ENCODE measurements at regions not wholly inside any gene's neighbourhood (a gene's known extent, or its start where the extent isn't known, plus 50 kb on each side); places are given as distances from the start of the nearest gene placed in this dataset.

DNA sequence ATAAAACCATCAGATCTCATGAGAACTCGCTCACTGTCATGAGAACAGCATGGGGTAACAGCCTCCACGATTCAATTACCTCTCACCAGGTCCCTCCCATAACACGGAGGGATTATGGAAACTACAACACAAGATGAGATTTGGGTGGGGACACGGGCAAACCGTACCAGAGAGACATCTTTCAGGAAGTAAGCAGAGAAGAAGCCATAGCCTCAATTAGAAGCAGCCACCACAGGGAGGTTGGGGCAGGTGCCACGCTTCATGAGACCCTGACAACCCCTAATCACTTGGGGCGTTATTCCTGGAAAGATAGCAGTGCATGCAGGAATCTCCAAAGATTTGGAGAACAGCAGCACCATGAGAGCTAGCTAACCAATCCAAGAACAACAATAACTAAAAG, 52.9 kb upstream of the SIRPG start:
- H3K36me3 ChIP-seq (ENCODE audit: insufficient read depth, low read length), result no peaks in the 10 kb centered on the region
- Mint-ChIP-seq H3K36me3 (peaks cover 0 to 3% of the 10 kb centered on the region in 2 donors), H3K27ac (peak overlapping the region in 1 of 7 donors; percentile 62), H3K9me3 (peaks cover 0 to 12% (median 5%) of the 10 kb centered on the region in 8 donors), H3K27me3 (no peaks in the 10 kb centered on the region), H3K4me1 (peaks cover 5 to 17% (median 12%) of the 10 kb centered on the region in 4 donors), H3K4me3 (no peak overlapping the region)
- no peak for DNase-seq
- intact Hi-C loops (cut with micrococcal nuclease), result no loop called here
- CTCF ChIA-PET (ENCODE audit: partially characterized antibody), result no interaction called here
- POLR2A ChIA-PET (ENCODE audit: partially characterized antibody), result no interaction called here
- no peak overlapping the region for H3K27ac ChIP-seq (ENCODE audit: low read depth, low read length)
- no peaks in the 10 kb centered on the region for H3K9me3 ChIP-seq (ENCODE audit: control insufficient read depth in 1 of 2, low read length in 2 of 2)
- no peak overlapping the region for H3K4me3 ChIP-seq (ENCODE audit: low read length in 2 of 2)
- H3K27me3 ChIP-seq (ENCODE audit: insufficient read depth, low read length), result no peaks in the 10 kb centered on the region
- H3K4me1 ChIP-seq (ENCODE audit: insufficient read depth, low read length), result peaks cover 12% of the 10 kb centered on the region

DNA sequence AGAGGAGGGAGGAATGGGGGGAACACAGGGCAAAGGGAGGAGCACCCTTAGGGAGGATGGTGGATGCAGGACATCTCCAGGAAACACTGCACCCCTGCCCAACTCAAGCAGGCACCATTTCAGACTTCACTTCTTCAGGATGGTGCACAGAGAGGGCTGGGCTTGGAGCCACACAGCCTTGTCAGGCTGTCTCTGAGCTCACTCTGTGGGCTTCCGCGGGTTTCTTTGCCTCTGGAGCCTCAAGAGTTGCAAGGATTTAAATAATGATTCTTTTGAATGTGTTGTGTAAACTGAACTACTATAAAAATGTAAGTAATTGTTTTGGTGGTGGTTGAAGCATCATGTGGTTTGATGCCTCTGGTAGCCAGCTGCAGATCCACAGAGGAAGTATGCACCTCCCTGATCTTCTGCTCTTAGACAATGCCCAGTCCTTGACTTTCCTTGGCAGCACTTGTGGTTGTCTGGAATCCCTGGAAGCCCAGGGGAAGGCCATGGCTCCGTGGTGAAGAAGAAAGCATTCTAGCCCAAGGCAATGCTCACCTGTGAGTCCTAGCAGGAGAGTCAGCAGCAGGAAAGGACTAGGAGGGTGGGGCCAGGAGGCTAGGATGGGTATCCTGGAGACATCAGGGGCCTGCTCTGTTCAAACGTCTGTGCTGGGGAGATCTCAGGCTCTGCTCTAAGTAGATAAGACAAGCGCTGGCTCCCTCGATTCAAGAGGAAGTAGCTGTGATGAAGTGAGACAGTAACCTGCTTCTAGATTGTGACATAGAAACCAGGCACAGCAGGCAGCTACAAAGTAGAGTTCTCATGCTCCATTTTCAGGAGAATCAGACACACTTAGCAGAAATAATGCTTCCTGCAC, 50.2 kb upstream of the SIRPG start:
- H3K27me3 Mint-ChIP-seq, result peaks cover 0 to under 1% of the 10 kb centered on the region in 2 donors
- Histone ChIP-seq H3K27me3 (ENCODE audit: insufficient read depth, low read length) (no peaks in the 10 kb centered on the region), H3K4me1 (ENCODE audit: insufficient read depth, low read length) (peaks cover 12% of the 10 kb centered on the region), H3K9me3 (ENCODE audit: control insufficient read depth in 1 of 2, low read length in 2 of 2) (no peaks in the 10 kb centered on the region), H3K4me3 (ENCODE audit: low read length in 2 of 2) (no peak overlapping the region), H3K27ac (ENCODE audit: low read depth, low read length) (no peak overlapping the region), H3K36me3 (ENCODE audit: insufficient read depth, low read length) (no peaks in the 10 kb centered on the region)
- H3K9me3 Mint-ChIP-seq, result peaks cover 0 to 11% (median 2%) of the 10 kb centered on the region in 8 donors
- POLR2A ChIA-PET (ENCODE audit: partially characterized antibody), result interaction anchor here (0.7 kb wide), 1 partner anchor 14 kb away, joined by 3 read pairs; no protein-coding TSS in a partner anchor
- CTCF ChIA-PET (ENCODE audit: partially characterized antibody), result no interaction called here
- no peak for DNase-seq
- H3K4me3 Mint-ChIP-seq, result peak overlapping the region in 4 of 8 donors; percentile 17 to 66 (median 46)
- peaks cover 0 to 3% of the 10 kb centered on the region in 2 donors for H3K36me3 Mint-ChIP-seq
- H3K27ac Mint-ChIP-seq, result peak overlapping the region in 5 of 7 donors; percentile 35 to 75 (median 66)
- H3K4me1 Mint-ChIP-seq, result peaks cover 5 to 17% (median 12%) of the 10 kb centered on the region in 4 donors
- intact Hi-C loops (cut with micrococcal nuclease), result no loop called here
